Thyroid gland (tissue), 4 donors: ENCODE measurements at regions not wholly inside any gene's neighbourhood (a gene's known extent, or its start where the extent isn't known, plus 50 kb on each side); places are given as distances from the start of the nearest gene placed in this dataset.

ENCODE experiments used
- DNase-seq, 2 donors: peaks; one replicate each; pipeline ENCODE4 v3.0.0-alpha.2; 2019
- H3K27ac ChIP-seq, 3 donors: fragments of 200-600 bp; sonication (generic); 1 replicate in 2 of 3; 2 replicates in 1 of 3; pipeline ENCODE4 v1.5.1; 2016 to 2019; ENCODE audit warnings: mild to moderate bottlenecking in 1 of 3, moderate library complexity in 1 of 3
- H3K27me3 ChIP-seq: fragments of 200-600 bp; sonication (generic); one replicate; pipeline ENCODE4 v1.5.1; 2019
- H3K36me3 ChIP-seq, 2 donors: fragments of 200-600 bp; sonication (generic); one replicate each; pipeline ENCODE4 v1.5.1; 2016 to 2019
- H3K4me1 ChIP-seq, 2 donors: fragments of 200-600 bp; sonication (generic); one replicate each; pipeline ENCODE4 v1.5.1; 2017 to 2019
- H3K4me3 ChIP-seq, 3 donors: fragments of 200-600 bp; sonication (generic); replicated peaks in 1 of 3; 1 replicate in 2 of 3; 2 replicates in 1 of 3; pipeline ENCODE4 v1.5.1; 2016; ENCODE audit warnings: mild to moderate bottlenecking in 1 of 3
- H3K9me3 ChIP-seq: fragments of 200-600 bp; sonication (generic); one replicate; pipeline ENCODE4 v1.5.1; 2017
- CTCF ChIP-seq, 6 experiments: fragments of 200-600 bp in 3 of 6; fragments of 450-650 bp in 3 of 6; sonication (generic) in 3 of 6; IDR thresholded peaks; one replicate each; pipeline ENCODE4 v1.5.1; 2016 to 2019; ENCODE audit warnings: antibody characterized with exemption in 6 of 6, mild to moderate bottlenecking in 2 of 6, inconsistent platforms in 1 of 6, moderate library complexity in 1 of 6
- POLR2A ChIP-seq, 2 donors: fragments of 450-650 bp; IDR thresholded peaks; one replicate each; pipeline ENCODE4 v1.6.1; 2017; ENCODE audit warnings: antibody characterized with exemption in 2 of 2, mild to moderate bottlenecking in 2 of 2, moderate library complexity in 1 of 2
- WGBS, 2 donors: methylation state at CpG; one replicate each; pipeline ENCODE4 v1.1.5; 2017; 5-methylcytosine and 5-hydroxymethylcytosine counted together
- intact Hi-C: fragments of 100-400 bp; cut with DNase I; formaldehyde crosslinking; loops from one replicate; pipeline ENCODE4 v1.15.1; 2023

GRCh38 chr3:151935446-151935845, 62.0 kb downstream of the SUCNR1 start:
- Histone ChIP-seq H3K9me3 (no peaks in the 10 kb centered on the region), H3K4me3 (no peak overlapping the region), H3K4me1 (no peaks in the 10 kb centered on the region), H3K27me3 (no peaks in the 10 kb centered on the region), H3K27ac (no peak overlapping the region), H3K36me3 (no peaks in the 10 kb centered on the region)
- intact Hi-C loops, result no loop called here
- TF ChIP-seq POLR2A (IDR thresholded peaks at IDR 0.05), result no peak
- no peak for TF ChIP-seq CTCF (IDR thresholded peaks at IDR 0.05)
- WGBS, 2 donors, result 82 to 94% methylated on average over 4 of the region's 4 CpGs
- no peak for DNase-seq

- H3K4me1 ChIP-seq, result no peaks in the 10 kb centered on the region
- no peak for DNase-seq
- no peaks in the 10 kb centered on the region for H3K36me3 ChIP-seq
- TF ChIP-seq POLR2A (IDR thresholded peaks at IDR 0.05), result no peak
- no peak for TF ChIP-seq CTCF (IDR thresholded peaks at IDR 0.05)
- 92 to 93% methylated on average over 2 of the region's 2 CpGs for WGBS, 2 donors
- no peak overlapping the region for H3K4me3 ChIP-seq
- no peaks in the 10 kb centered on the region for H3K27me3 ChIP-seq
- no peak overlapping the region for H3K27ac ChIP-seq
- intact Hi-C loops, result no loop called here
- no peaks in the 10 kb centered on the region for H3K9me3 ChIP-seq
Measured at GRCh38 chr3:151940481-151940880, 67.0 kb downstream of the SUCNR1 start.

- Histone ChIP-seq H3K4me1 (no peaks in the 10 kb centered on the region), H3K4me3 (no peak overlapping the region), H3K9me3 (no peaks in the 10 kb centered on the region), H3K36me3 (no peaks in the 10 kb centered on the region), H3K27ac (no peak overlapping the region), H3K27me3 (no peaks in the 10 kb centered on the region)
- no peak for DNase-seq
- 86 to 91% methylated on average over 1 of the region's 1 CpG for WGBS, 2 donors
- TF ChIP-seq POLR2A (IDR thresholded peaks at IDR 0.05) (no peak), CTCF (IDR thresholded peaks at IDR 0.05) (no peak)
- intact Hi-C loops, result no loop called here
Measured at GRCh38 chr3:151943539-151943938, 70.1 kb downstream of the SUCNR1 start.

GRCh38 chr3:151944356-151944755, 70.9 kb downstream of the SUCNR1 start:
- Histone ChIP-seq H3K9me3 (no peaks in the 10 kb centered on the region), H3K27me3 (no peaks in the 10 kb centered on the region), H3K36me3 (no peaks in the 10 kb centered on the region), H3K4me1 (no peaks in the 10 kb centered on the region), H3K27ac (no peak overlapping the region), H3K4me3 (no peak overlapping the region)
- intact Hi-C loops, result no loop called here
- DNase-seq, result no peak
- TF ChIP-seq POLR2A (IDR thresholded peaks at IDR 0.05) (no peak), CTCF (IDR thresholded peaks at IDR 0.05) (no peak)

GRCh38 chr3:151946606-151947005, 73.2 kb downstream of the SUCNR1 start:
- H3K27me3 ChIP-seq, result no peaks in the 10 kb centered on the region
- no peaks in the 10 kb centered on the region for H3K36me3 ChIP-seq
- H3K4me1 ChIP-seq, result no peaks in the 10 kb centered on the region
- 95 to 100% methylated on average over 1 of the region's 1 CpG for WGBS, 2 donors
- no peak overlapping the region for H3K4me3 ChIP-seq
- no peak overlapping the region for H3K27ac ChIP-seq
- DNase-seq, result no peak
- TF ChIP-seq CTCF (IDR thresholded peaks at IDR 0.05) (no peak), POLR2A (IDR thresholded peaks at IDR 0.05) (no peak)
- intact Hi-C loops, result no loop called here
- no peaks in the 10 kb centered on the region for H3K9me3 ChIP-seq
